ENCODE measurements at regions not wholly inside any gene's neighbourhood (a gene's known extent, or its start where the extent isn't known, plus 50 kb on each side); places are given as distances from the start of the nearest gene placed in this dataset.
"Not testable (repeated sequence)": the region's sequence is repeated elsewhere in the genome, so short reads cannot be mapped to it uniquely, and the experiment has no call there.

GRCh38 chr21:34003428-34003827, 70.0 kb upstream of the MRPS6 start:
- Histone ChIP-seq H3K9me3 (peaks cover 10% of the 10 kb centered on the region), H3K36me3 (no peaks in the 10 kb centered on the region), H3K27me3 (no peaks in the 10 kb centered on the region), H3K4me3 (no peak overlapping the region)
- DNase-seq: no peak

- Histone ChIP-seq H3K36me3 (no peaks in the 10 kb centered on the region), H3K4me3 (no peak overlapping the region), H3K9me3 (0 out of 2 replicates have a peak, but pooled peaks cover 8% of the 10 kb centered on the region), H3K27me3 (no peaks in the 10 kb centered on the region)
- DNase-seq: no peak
These were observed 73.0 kb upstream of the MRPS6 start for GRCh38 chr21:34000375-34000774.

GRCh38 chr21:33998809-33999208, 74.6 kb upstream of the MRPS6 start:
- DNase-seq: no peak
- no peaks in the 10 kb centered on the region for H3K36me3 ChIP-seq
- no peaks in the 10 kb centered on the region for H3K27me3 ChIP-seq
- 0 out of 2 replicates have a peak, but pooled peaks cover 8% of the 10 kb centered on the region for H3K9me3 ChIP-seq
- no peak overlapping the region for H3K4me3 ChIP-seq

GRCh38 chr21:33998402-33998801, 75.0 kb upstream of the MRPS6 start:
- Histone ChIP-seq H3K27me3 (no peaks in the 10 kb centered on the region), H3K4me3 (no peak overlapping the region), H3K9me3 (0 out of 2 replicates have a peak, but pooled peaks cover 8% of the 10 kb centered on the region), H3K36me3 (no peaks in the 10 kb centered on the region)
- DNase-seq: no peak

GRCh38 chr21:33997436-33997835, 75.9 kb upstream of the MRPS6 start:
- Histone ChIP-seq H3K9me3 (0 out of 2 replicates have a peak, but pooled peaks cover 6% of the 10 kb centered on the region), H3K4me3 (no peak overlapping the region), H3K27me3 (no peaks in the 10 kb centered on the region), H3K36me3 (no peaks in the 10 kb centered on the region)
- DNase-seq: no peak

GRCh38 chr21:33994373-33994772, 78.8 kb upstream of the ATP5PO start:
- H3K4me3 ChIP-seq: no peak overlapping the region
- H3K9me3 ChIP-seq: 0 out of 2 replicates have a peak, but pooled peaks cover 6% of the 10 kb centered on the region
- no peaks in the 10 kb centered on the region for H3K27me3 ChIP-seq
- no peaks in the 10 kb centered on the region for H3K36me3 ChIP-seq
- no peak for DNase-seq

- Histone ChIP-seq H3K4me3 (no peak overlapping the region), H3K9me3 (0 out of 2 replicates have a peak, but pooled peaks cover 6% of the 10 kb centered on the region), H3K27me3 (no peaks in the 10 kb centered on the region), H3K36me3 (no peaks in the 10 kb centered on the region)
- DNase-seq: no peak
These were observed 78.0 kb upstream of the ATP5PO start for GRCh38 chr21:33993286-33994231.

- not testable (repeated sequence) for H3K9me3 ChIP-seq, H3K4me3 ChIP-seq, H3K27me3 ChIP-seq, H3K36me3 ChIP-seq, DNase-seq
These were observed 76.8 kb upstream of the ATP5PO start for GRCh38 chr21:33992412-33992811.

- no peaks in the 10 kb centered on the region for H3K36me3 ChIP-seq
- H3K9me3 ChIP-seq: 0 out of 2 replicates have a peak, but pooled peaks cover 2% of the 10 kb centered on the region
- DNase-seq: no peak
- no peaks in the 10 kb centered on the region for H3K27me3 ChIP-seq
- no peak overlapping the region for H3K4me3 ChIP-seq
These were observed 75.5 kb upstream of the ATP5PO start for GRCh38 chr21:33991133-33991532.

GRCh38 chr21:33989440-33989839, 73.8 kb upstream of the ATP5PO start:
- H3K27me3 ChIP-seq: no peaks in the 10 kb centered on the region
- H3K36me3 ChIP-seq: no peaks in the 10 kb centered on the region
- H3K4me3 ChIP-seq: no peak overlapping the region
- no peak for DNase-seq
- no peaks in the 10 kb centered on the region for H3K9me3 ChIP-seq

GRCh38 chr21:33988237-33989017, 72.8 kb upstream of the ATP5PO start:
- no peak overlapping the region for H3K4me3 ChIP-seq
- no peaks in the 10 kb centered on the region for H3K36me3 ChIP-seq
- H3K27me3 ChIP-seq: no peaks in the 10 kb centered on the region
- H3K9me3 ChIP-seq: no peaks in the 10 kb centered on the region
- DNase-seq: no peak

- H3K9me3 ChIP-seq: no peaks in the 10 kb centered on the region
- no peak for DNase-seq
- no peak overlapping the region for H3K4me3 ChIP-seq
- no peaks in the 10 kb centered on the region for H3K27me3 ChIP-seq
- H3K36me3 ChIP-seq: no peaks in the 10 kb centered on the region
These were observed 71.9 kb upstream of the ATP5PO start for GRCh38 chr21:33987461-33987860.

GRCh38 chr21:33985117-33986050, 69.8 kb upstream of the ATP5PO start:
- no peaks in the 10 kb centered on the region for H3K36me3 ChIP-seq
- no peaks in the 10 kb centered on the region for H3K9me3 ChIP-seq
- no peak for DNase-seq
- no peak overlapping the region for H3K4me3 ChIP-seq
- H3K27me3 ChIP-seq: no peaks in the 10 kb centered on the region

- no peak for DNase-seq
- H3K4me3 ChIP-seq: no peak overlapping the region
These were observed 68.4 kb upstream of the ATP5PO start for GRCh38 chr21:33984021-33984481.

GRCh38 chr21:33981391-33982101, 65.9 kb upstream of the ATP5PO start:
- DNase-seq: no peak
- Histone ChIP-seq H3K27me3 (no peaks in the 10 kb centered on the region), H3K4me3 (no peak overlapping the region), H3K9me3 (no peaks in the 10 kb centered on the region), H3K36me3 (no peaks in the 10 kb centered on the region)

More at GRCh38 chr21:33984021-33984481, 68.4 kb upstream of the ATP5PO start:
- Histone ChIP-seq H3K9me3 (no peaks in the 10 kb centered on the region), H3K36me3 (no peaks in the 10 kb centered on the region), H3K27me3 (no peaks in the 10 kb centered on the region)

Data from MG63 (cell line).